ENCODE measurements at regions not wholly inside any gene's neighbourhood (a gene's known extent, or its start where the extent isn't known, plus 50 kb on each side); places are given as distances from the start of the nearest gene placed in this dataset.

GRCh38 chr2:8314063-8314462 lies 367.8 kb upstream of the ID2 start:
- TF ChIP-seq CTCF (IDR thresholded peaks at IDR 0.05) = no peak
- no peak for TF ChIP-seq POLR2AphosphoS5 (IDR thresholded peaks at IDR 0.05)
- TF ChIP-seq POLR2A (IDR thresholded peaks at IDR 0.05) = no peak
